WTC11 (cell line): ENCODE measurements at regions not wholly inside any gene's neighbourhood (a gene's known extent, or its start where the extent isn't known, plus 50 kb on each side); places are given as distances from the start of the nearest gene placed in this dataset.

Source experiments
- ATAC-seq: fragments of 200-7000 bp; cut with Tn5 transposase; 2 replicates; pipeline ENCODE4 v1.10.0; 2021; ENCODE audit warnings: mild to moderate bottlenecking, moderate library complexity
- CTCF ChIA-PET: fragments of 300-600 bp; sonication (Branson Sonifier 250); formaldehyde crosslinking; loops from one replicate; lab custom pipeline; 2021; ENCODE audit warnings: antibody characterized with exemption; lab: Charles Lee
- POLR2A ChIA-PET: fragments of 350-600 bp; sonication (Branson Sonifier 250); formaldehyde crosslinking; loops from one replicate; lab custom pipeline; 2021; ENCODE audit warnings: antibody characterized with exemption; lab: Charles Lee
- DNase-seq: peaks from one replicate; pipeline ENCODE4 v3.0.0; 2021; ENCODE audit warnings: low spot score
- H3K27ac Mint-ChIP-seq: 2 replicates; pipeline ENCODE4 v1.8.0; 2021; ENCODE audit warnings: mixed read lengths
- H3K27me3 Mint-ChIP-seq: 2 replicates; pipeline ENCODE4 v1.8.0; 2021; ENCODE audit warnings: low read depth, mild to moderate bottlenecking, moderate library complexity, mixed read lengths
- H3K36me3 Mint-ChIP-seq: 2 replicates; pipeline ENCODE4 v1.8.0; 2021; ENCODE audit warnings: mixed read lengths
- H3K4me1 Mint-ChIP-seq: 2 replicates; pipeline ENCODE4 v1.8.0; 2022; ENCODE audit warnings: mixed read lengths
- H3K4me3 Mint-ChIP-seq: 2 replicates; pipeline ENCODE4 v1.8.0; 2021; ENCODE audit warnings: mild to moderate bottlenecking, moderate library complexity, mixed read lengths
- H3K9me3 Mint-ChIP-seq: 2 replicates; pipeline ENCODE4 v1.8.0; 2021; ENCODE audit warnings: mixed read lengths
- ELF4 ChIP-seq: sonication (generic); formaldehyde crosslinking; IDR thresholded peaks from 2 replicates; pipeline ENCODE4 v1.8.1; 2022; ENCODE audit warnings: low read depth, mild to moderate bottlenecking, moderate library complexity, missing genetic modification reagents
- FOXJ3 ChIP-seq: sonication (generic); formaldehyde crosslinking; IDR thresholded peaks from 2 replicates; pipeline ENCODE4 v1.9.0; 2021; ENCODE audit warnings: missing genetic modification reagents, mild to moderate bottlenecking, borderline replicate concordance
- GABPB1 ChIP-seq: sonication (generic); formaldehyde crosslinking; IDR thresholded peaks from 2 replicates; pipeline ENCODE4 v1.8.1; 2023; ENCODE audit warnings: mild to moderate bottlenecking, missing genetic modification reagents
- HMGA2 ChIP-seq: fragments of 250-450 bp; sonication (Bioruptor Pico); IDR thresholded peaks from 2 replicates; pipeline ENCODE4 v1.4.0; 2021; ENCODE audit warnings: mild to moderate bottlenecking, moderate library complexity
- OVOL2 ChIP-seq: fragments of 250-450 bp; sonication (Bioruptor Pico); IDR thresholded peaks from 2 replicates; pipeline ENCODE4 v1.9.0; 2021; ENCODE audit warnings: mild to moderate bottlenecking, borderline replicate concordance
- SOX15 ChIP-seq: fragments of 250-450 bp; sonication (Bioruptor Pico); IDR thresholded peaks from 2 replicates; pipeline ENCODE4 v1.9.0; 2021; ENCODE audit warnings: mild to moderate bottlenecking
- ZNF317 ChIP-seq: sonication (generic); formaldehyde crosslinking; IDR thresholded peaks from 2 replicates; pipeline ENCODE4 v1.8.1; 2023; ENCODE audit warnings: low read depth, mild to moderate bottlenecking, moderate library complexity, missing genetic modification reagents, borderline replicate concordance
- TF ChIP-seq, protein P1 (sequence below): sonication (generic); formaldehyde crosslinking; IDR thresholded peaks from 2 replicates; pipeline ENCODE4 v1.8.0; 2022; ENCODE audit warnings: mild to moderate bottlenecking, missing genetic modification reagents
- TF ChIP-seq, protein P2 (sequence below): sonication (generic); formaldehyde crosslinking; IDR thresholded peaks from 2 replicates; pipeline ENCODE4 v1.8.0; 2022; ENCODE audit warnings: mild to moderate bottlenecking, missing genetic modification reagents
- TF ChIP-seq, protein P3 (sequence below): sonication (generic); formaldehyde crosslinking; IDR thresholded peaks from 2 replicates; pipeline ENCODE4 v1.8.1; 2023; ENCODE audit warnings: mild to moderate bottlenecking, moderate library complexity, missing genetic modification reagents
- TF ChIP-seq, protein P4 (sequence below): sonication (generic); formaldehyde crosslinking; IDR thresholded peaks from 2 replicates; pipeline ENCODE4 v1.8.1; 2022; ENCODE audit warnings: mild to moderate bottlenecking, missing genetic modification reagents, moderate library complexity, borderline replicate concordance
- TF ChIP-seq, protein P5 (sequence below): fragments of 250-450 bp; sonication (Bioruptor Pico); IDR thresholded peaks from 2 replicates; pipeline ENCODE4 v2.1.2; 2022; ENCODE audit warnings: mild to moderate bottlenecking, moderate library complexity
- TF ChIP-seq, protein P6 (sequence below): fragments of 250-450 bp; sonication (Bioruptor Pico); IDR thresholded peaks from 2 replicates; pipeline ENCODE4 v1.9.0; 2021; ENCODE audit warnings: moderate library complexity, mild to moderate bottlenecking, inconsistent platforms, borderline replicate concordance
- TF ChIP-seq, protein P7 (sequence below): sonication (generic); formaldehyde crosslinking; IDR thresholded peaks from 2 replicates; pipeline ENCODE4 v1.8.0; 2022; ENCODE audit warnings: missing genetic modification reagents
- TF ChIP-seq, protein P8 (sequence below): sonication (generic); formaldehyde crosslinking; conservative IDR thresholded peaks from 2 replicates; pipeline ENCODE4 v1.8.1; 2022; ENCODE audit warnings: mild to moderate bottlenecking, missing genetic modification reagents

DNA sequence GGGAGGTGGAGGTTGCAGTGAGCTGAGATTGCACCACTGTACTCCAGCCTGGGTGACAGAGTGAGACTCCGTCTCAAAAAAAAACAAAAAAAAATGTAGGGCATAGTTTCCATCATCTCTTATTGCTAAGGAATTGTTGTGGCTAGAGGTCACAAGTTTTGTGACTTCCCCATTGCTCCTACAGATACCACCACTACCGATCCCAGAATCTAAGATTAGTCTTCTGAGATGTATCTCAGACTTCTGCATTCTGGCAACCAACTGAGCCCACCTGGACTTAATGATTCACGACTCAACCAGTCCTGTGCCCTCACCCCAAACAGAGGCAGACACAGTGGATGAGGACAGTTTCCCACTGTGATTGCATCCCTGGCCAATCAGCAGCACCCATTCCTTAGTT lies 148.9 kb downstream of the NECTIN1 start:
- ATAC-seq = no peak
- H3K27me3 Mint-ChIP-seq = peaks cover 21% of the 10 kb centered on the region
- DNase-seq = no peak
- peaks cover 15% of the 10 kb centered on the region for H3K36me3 Mint-ChIP-seq
- H3K9me3 Mint-ChIP-seq = peaks cover 21% of the 10 kb centered on the region
- peaks cover 7% of the 10 kb centered on the region for H3K4me1 Mint-ChIP-seq
- no peak overlapping the region for H3K4me3 Mint-ChIP-seq
- H3K27ac Mint-ChIP-seq = no peak overlapping the region
- ChIA-PET POLR2A (no interaction called here), CTCF (no interaction called here)
- no peak for TF ChIP-seq FOXJ3 (CRISPR knock-in tag)
- TF ChIP-seq, protein P1, sequence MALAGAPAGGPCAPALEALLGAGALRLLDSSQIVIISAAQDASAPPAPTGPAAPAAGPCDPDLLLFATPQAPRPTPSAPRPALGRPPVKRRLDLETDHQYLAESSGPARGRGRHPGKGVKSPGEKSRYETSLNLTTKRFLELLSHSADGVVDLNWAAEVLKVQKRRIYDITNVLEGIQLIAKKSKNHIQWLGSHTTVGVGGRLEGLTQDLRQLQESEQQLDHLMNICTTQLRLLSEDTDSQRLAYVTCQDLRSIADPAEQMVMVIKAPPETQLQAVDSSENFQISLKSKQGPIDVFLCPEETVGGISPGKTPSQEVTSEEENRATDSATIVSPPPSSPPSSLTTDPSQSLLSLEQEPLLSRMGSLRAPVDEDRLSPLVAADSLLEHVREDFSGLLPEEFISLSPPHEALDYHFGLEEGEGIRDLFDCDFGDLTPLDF (CRISPR knock-in tag) = no peak
- TF ChIP-seq, protein P2, sequence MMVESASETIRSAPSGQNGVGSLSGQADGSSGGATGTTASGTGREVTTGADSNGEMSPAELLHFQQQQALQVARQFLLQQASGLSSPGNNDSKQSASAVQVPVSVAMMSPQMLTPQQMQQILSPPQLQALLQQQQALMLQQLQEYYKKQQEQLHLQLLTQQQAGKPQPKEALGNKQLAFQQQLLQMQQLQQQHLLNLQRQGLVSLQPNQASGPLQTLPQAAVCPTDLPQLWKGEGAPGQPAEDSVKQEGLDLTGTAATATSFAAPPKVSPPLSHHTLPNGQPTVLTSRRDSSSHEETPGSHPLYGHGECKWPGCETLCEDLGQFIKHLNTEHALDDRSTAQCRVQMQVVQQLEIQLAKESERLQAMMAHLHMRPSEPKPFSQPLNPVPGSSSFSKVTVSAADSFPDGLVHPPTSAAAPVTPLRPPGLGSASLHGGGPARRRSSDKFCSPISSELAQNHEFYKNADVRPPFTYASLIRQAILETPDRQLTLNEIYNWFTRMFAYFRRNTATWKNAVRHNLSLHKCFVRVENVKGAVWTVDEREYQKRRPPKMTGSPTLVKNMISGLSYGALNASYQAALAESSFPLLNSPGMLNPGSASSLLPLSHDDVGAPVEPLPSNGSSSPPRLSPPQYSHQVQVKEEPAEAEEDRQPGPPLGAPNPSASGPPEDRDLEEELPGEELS (CRISPR knock-in tag) = no peak
- no peak for TF ChIP-seq ZNF317
- TF ChIP-seq, protein P3, sequence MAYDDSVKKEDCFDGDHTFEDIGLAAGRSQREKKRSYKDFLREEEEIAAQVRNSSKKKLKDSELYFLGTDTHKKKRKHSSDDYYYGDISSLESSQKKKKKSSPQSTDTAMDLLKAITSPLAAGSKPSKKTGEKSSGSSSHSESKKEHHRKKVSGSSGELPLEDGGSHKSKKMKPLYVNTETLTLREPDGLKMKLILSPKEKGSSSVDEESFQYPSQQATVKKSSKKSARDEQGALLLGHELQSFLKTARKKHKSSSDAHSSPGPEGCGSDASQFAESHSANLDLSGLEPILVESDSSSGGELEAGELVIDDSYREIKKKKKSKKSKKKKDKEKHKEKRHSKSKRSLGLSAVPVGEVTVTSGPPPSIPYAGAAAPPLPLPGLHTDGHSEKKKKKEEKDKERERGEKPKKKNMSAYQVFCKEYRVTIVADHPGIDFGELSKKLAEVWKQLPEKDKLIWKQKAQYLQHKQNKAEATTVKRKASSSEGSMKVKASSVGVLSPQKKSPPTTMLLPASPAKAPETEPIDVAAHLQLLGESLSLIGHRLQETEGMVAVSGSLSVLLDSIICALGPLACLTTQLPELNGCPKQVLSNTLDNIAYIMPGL = no peak
- TF ChIP-seq, protein P4, sequence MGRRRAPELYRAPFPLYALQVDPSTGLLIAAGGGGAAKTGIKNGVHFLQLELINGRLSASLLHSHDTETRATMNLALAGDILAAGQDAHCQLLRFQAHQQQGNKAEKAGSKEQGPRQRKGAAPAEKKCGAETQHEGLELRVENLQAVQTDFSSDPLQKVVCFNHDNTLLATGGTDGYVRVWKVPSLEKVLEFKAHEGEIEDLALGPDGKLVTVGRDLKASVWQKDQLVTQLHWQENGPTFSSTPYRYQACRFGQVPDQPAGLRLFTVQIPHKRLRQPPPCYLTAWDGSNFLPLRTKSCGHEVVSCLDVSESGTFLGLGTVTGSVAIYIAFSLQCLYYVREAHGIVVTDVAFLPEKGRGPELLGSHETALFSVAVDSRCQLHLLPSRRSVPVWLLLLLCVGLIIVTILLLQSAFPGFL = no peak
- TF ChIP-seq, protein P5, sequence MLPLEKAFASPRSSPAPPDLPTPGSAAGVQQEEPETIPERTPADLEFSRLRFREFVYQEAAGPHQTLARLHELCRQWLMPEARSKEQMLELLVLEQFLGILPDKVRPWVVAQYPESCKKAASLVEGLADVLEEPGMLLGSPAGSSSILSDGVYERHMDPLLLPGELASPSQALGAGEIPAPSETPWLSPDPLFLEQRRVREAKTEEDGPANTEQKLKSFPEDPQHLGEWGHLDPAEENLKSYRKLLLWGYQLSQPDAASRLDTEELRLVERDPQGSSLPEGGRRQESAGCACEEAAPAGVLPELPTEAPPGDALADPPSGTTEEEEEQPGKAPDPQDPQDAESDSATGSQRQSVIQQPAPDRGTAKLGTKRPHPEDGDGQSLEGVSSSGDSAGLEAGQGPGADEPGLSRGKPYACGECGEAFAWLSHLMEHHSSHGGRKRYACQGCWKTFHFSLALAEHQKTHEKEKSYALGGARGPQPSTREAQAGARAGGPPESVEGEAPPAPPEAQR (CRISPR knock-in tag) = no peak
- TF ChIP-seq GABPB1 (CRISPR knock-in tag) = no peak
- TF ChIP-seq HMGA2 (CRISPR knock-in tag) = no peak
- TF ChIP-seq, protein P6, sequence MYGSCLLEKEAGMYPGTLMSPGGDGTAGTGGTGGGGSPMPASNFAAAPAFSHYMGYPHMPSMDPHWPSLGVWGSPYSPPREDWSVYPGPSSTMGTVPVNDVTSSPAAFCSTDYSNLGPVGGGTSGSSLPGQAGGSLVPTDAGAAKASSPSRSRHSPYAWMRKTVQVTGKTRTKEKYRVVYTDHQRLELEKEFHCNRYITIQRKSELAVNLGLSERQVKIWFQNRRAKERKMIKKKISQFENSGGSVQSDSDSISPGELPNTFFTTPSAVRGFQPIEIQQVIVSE (CRISPR knock-in tag) = no peak
- TF ChIP-seq, protein P7, sequence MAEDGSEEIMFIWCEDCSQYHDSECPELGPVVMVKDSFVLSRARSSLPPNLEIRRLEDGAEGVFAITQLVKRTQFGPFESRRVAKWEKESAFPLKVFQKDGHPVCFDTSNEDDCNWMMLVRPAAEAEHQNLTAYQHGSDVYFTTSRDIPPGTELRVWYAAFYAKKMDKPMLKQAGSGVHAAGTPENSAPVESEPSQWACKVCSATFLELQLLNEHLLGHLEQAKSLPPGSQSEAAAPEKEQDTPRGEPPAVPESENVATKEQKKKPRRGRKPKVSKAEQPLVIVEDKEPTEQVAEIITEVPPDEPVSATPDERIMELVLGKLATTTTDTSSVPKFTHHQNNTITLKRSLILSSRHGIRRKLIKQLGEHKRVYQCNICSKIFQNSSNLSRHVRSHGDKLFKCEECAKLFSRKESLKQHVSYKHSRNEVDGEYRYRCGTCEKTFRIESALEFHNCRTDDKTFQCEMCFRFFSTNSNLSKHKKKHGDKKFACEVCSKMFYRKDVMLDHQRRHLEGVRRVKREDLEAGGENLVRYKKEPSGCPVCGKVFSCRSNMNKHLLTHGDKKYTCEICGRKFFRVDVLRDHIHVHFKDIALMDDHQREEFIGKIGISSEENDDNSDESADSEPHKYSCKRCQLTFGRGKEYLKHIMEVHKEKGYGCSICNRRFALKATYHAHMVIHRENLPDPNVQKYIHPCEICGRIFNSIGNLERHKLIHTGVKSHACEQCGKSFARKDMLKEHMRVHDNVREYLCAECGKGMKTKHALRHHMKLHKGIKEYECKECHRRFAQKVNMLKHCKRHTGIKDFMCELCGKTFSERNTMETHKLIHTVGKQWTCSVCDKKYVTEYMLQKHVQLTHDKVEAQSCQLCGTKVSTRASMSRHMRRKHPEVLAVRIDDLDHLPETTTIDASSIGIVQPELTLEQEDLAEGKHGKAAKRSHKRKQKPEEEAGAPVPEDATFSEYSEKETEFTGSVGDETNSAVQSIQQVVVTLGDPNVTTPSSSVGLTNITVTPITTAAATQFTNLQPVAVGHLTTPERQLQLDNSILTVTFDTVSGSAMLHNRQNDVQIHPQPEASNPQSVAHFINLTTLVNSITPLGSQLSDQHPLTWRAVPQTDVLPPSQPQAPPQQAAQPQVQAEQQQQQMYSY (CRISPR knock-in tag) = no peak
- no peak for TF ChIP-seq OVOL2
- TF ChIP-seq, protein P8, sequence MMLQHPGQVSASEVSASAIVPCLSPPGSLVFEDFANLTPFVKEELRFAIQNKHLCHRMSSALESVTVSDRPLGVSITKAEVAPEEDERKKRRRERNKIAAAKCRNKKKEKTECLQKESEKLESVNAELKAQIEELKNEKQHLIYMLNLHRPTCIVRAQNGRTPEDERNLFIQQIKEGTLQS (CRISPR knock-in tag) = no peak
- no peak for TF ChIP-seq ELF4 (CRISPR knock-in tag)
- TF ChIP-seq SOX15 = no peak
